ENCODE measurements at regions not wholly inside any gene's neighbourhood (a gene's known extent, or its start where the extent isn't known, plus 50 kb on each side); places are given as distances from the start of the nearest gene placed in this dataset.

- Mint-ChIP-seq H3K4me3 (no peak overlapping the region), H3K9me3 (no peaks in the 10 kb centered on the region), H3K27ac (no peak overlapping the region), H3K36me3 (ENCODE audit: low read depth) (no peaks in the 10 kb centered on the region), H3K27me3 (ENCODE audit: low read depth) (no peaks in the 10 kb centered on the region), H3K4me1 (no peaks in the 10 kb centered on the region)
- no peak for TF ChIP-seq CTCF (IDR thresholded peaks at IDR 0.05; ENCODE audit: unreplicated experiment in 3 of 3)
Observed at GRCh38 chr12:38484821-38485449, 168.4 kb downstream of the ALG10B start.

DNA sequence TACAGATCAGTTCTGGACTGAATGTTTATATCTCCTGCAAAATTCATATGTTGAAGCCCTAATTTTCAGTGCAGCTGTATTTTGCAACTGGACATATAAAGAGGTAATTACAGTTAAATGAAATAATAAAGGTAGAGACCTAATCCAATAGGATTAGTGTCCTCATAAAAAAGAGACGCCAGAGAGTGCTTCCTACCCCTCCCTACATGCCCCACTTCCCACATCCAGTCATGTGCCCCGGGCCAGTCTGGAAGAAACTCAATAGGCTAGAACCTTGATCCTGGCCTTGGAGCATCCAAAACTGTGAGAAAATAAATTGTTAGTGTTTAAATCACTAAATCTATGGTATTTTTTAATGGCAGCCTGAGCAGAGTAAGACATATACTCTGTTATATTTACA, 172.3 kb downstream of the ALG10B start:
- Mint-ChIP-seq H3K27me3 (ENCODE audit: low read depth) (no peaks in the 10 kb centered on the region), H3K9me3 (no peaks in the 10 kb centered on the region), H3K27ac (no peak overlapping the region), H3K4me3 (no peak overlapping the region), H3K36me3 (ENCODE audit: low read depth) (no peaks in the 10 kb centered on the region), H3K4me1 (no peaks in the 10 kb centered on the region)
- TF ChIP-seq CTCF (IDR thresholded peaks at IDR 0.05; ENCODE audit: unreplicated experiment in 3 of 3), result no peak

GRCh38 chr12:38490073-38490472, 173.5 kb downstream of the ALG10B start:
- peak overlapping the region in 1 of 3 experiments; percentile 70 for H3K27ac Mint-ChIP-seq

GRCh38 chr12:38490941-38491340, 174.4 kb downstream of the ALG10B start:
- H3K36me3 Mint-ChIP-seq (ENCODE audit: low read depth), result no peaks in the 10 kb centered on the region
- H3K27me3 Mint-ChIP-seq (ENCODE audit: low read depth), result no peaks in the 10 kb centered on the region
- H3K4me1 Mint-ChIP-seq, result no peaks in the 10 kb centered on the region
- TF ChIP-seq CTCF (IDR thresholded peaks at IDR 0.05; ENCODE audit: unreplicated experiment in 3 of 3), result no peak
- H3K9me3 Mint-ChIP-seq, result no peaks in the 10 kb centered on the region
- H3K27ac Mint-ChIP-seq, result peak overlapping the region in 1 of 3 experiments; percentile 84
- H3K4me3 Mint-ChIP-seq, result no peak overlapping the region

More at GRCh38 chr12:38490073-38490472, 173.5 kb downstream of the ALG10B start:
- no peaks in the 10 kb centered on the region for H3K4me1 Mint-ChIP-seq
- H3K27me3 Mint-ChIP-seq (ENCODE audit: low read depth), result no peaks in the 10 kb centered on the region
- no peaks in the 10 kb centered on the region for H3K36me3 Mint-ChIP-seq (ENCODE audit: low read depth)
- no peak for TF ChIP-seq CTCF (IDR thresholded peaks at IDR 0.05; ENCODE audit: unreplicated experiment in 3 of 3)
- no peaks in the 10 kb centered on the region for H3K9me3 Mint-ChIP-seq
- no peak overlapping the region for H3K4me3 Mint-ChIP-seq

GRCh38 chr12:38501481-38501880, 184.9 kb downstream of the ALG10B start:
- no peaks in the 10 kb centered on the region for H3K27me3 Mint-ChIP-seq (ENCODE audit: low read depth)
- no peak for TF ChIP-seq CTCF (IDR thresholded peaks at IDR 0.05; ENCODE audit: unreplicated experiment in 3 of 3)
- peak overlapping the region in 1 of 3 experiments; percentile 23 for H3K27ac Mint-ChIP-seq
- H3K4me1 Mint-ChIP-seq, result peaks cover 7% of the 10 kb centered on the region
- no peaks in the 10 kb centered on the region for H3K9me3 Mint-ChIP-seq
- no peaks in the 10 kb centered on the region for H3K36me3 Mint-ChIP-seq (ENCODE audit: low read depth)
- no peak overlapping the region for H3K4me3 Mint-ChIP-seq

- Mint-ChIP-seq H3K4me3 (no peak overlapping the region), H3K9me3 (no peaks in the 10 kb centered on the region), H3K4me1 (peaks cover 7% of the 10 kb centered on the region), H3K36me3 (ENCODE audit: low read depth) (no peaks in the 10 kb centered on the region), H3K27ac (peak overlapping the region in 1 of 3 experiments; percentile 37), H3K27me3 (ENCODE audit: low read depth) (no peaks in the 10 kb centered on the region)
- TF ChIP-seq CTCF (IDR thresholded peaks at IDR 0.05; ENCODE audit: unreplicated experiment in 3 of 3), result no peak
Observed at GRCh38 chr12:38501991-38502390, 185.4 kb downstream of the ALG10B start.
